AG08396 (cell line): ENCODE measurements at regions not wholly inside any gene's neighbourhood (a gene's known extent, or its start where the extent isn't known, plus 50 kb on each side); places are given as distances from the start of the nearest gene placed in this dataset.
"Not testable (repeated sequence)": the region's sequence is repeated elsewhere in the genome, so short reads cannot be mapped to it uniquely, and the experiment has no call there.

Experiments used
- DNase-seq: peaks from one replicate; pipeline ENCODE4 v3.0.0; 2012; ENCODE audit warnings: low spot score, mixed read lengths

GRCh38 chr18:38290229-38290628 is 724.6 kb upstream of the CELF4 start:
- DNase-seq = no peak

GRCh38 chr18:38284972-38285371 is 719.4 kb upstream of the CELF4 start:
- DNase-seq = no peak

GRCh38 chr18:38263066-38263465 is 697.5 kb upstream of the CELF4 start:
- DNase-seq = no peak

GRCh38 chr18:38262661-38263060 is 697.1 kb upstream of the CELF4 start:
- no peak for DNase-seq

GRCh38 chr18:38257661-38258060 is 692.1 kb upstream of the CELF4 start:
- DNase-seq = no peak

- no peak for DNase-seq
These were observed 690.8 kb upstream of the CELF4 start for GRCh38 chr18:38256366-38256765.

- DNase-seq = no peak
These were observed 685.4 kb upstream of the CELF4 start for GRCh38 chr18:38250971-38251370.

GRCh38 chr18:38244480-38244879 is 678.9 kb upstream of the CELF4 start:
- no peak for DNase-seq

GRCh38 chr18:38243291-38243690 is 677.7 kb upstream of the CELF4 start:
- DNase-seq = no peak

GRCh38 chr18:38241736-38242135 is 676.1 kb upstream of the CELF4 start:
- no peak for DNase-seq

- no peak for DNase-seq
These were observed 675.6 kb upstream of the CELF4 start for GRCh38 chr18:38241216-38241615.

- DNase-seq = no peak
These were observed 674.0 kb upstream of the CELF4 start for GRCh38 chr18:38239606-38240005.

- no peak for DNase-seq
These were observed 672.2 kb upstream of the CELF4 start for GRCh38 chr18:38237796-38238195.

GRCh38 chr18:38221476-38222100 is 656.0 kb upstream of the CELF4 start:
- no peak for DNase-seq

GRCh38 chr18:38198956-38199355 is 633.4 kb upstream of the CELF4 start:
- no peak for DNase-seq

GRCh38 chr18:38198526-38198925 is 632.9 kb upstream of the CELF4 start:
- DNase-seq = no peak

- no peak for DNase-seq
These were observed 620.9 kb upstream of the CELF4 start for GRCh38 chr18:38186491-38186890.

GRCh38 chr18:38174594-38174993 is 609.0 kb upstream of the CELF4 start:
- DNase-seq = no peak

GRCh38 chr18:38174173-38174572 is 608.6 kb upstream of the CELF4 start:
- no peak for DNase-seq

- no peak for DNase-seq
These were observed 605.2 kb upstream of the CELF4 start for GRCh38 chr18:38170845-38171244.

- DNase-seq = no peak
These were observed 602.0 kb upstream of the CELF4 start for GRCh38 chr18:38167623-38168022.

GRCh38 chr18:38153116-38153515 is 587.5 kb upstream of the CELF4 start:
- DNase-seq = not testable (repeated sequence)

GRCh38 chr18:38116716-38117115 is 551.1 kb upstream of the CELF4 start:
- no peak for DNase-seq

GRCh38 chr18:38115201-38115600 is 549.6 kb upstream of the CELF4 start:
- no peak for DNase-seq

GRCh38 chr18:38087538-38087937 is 521.9 kb upstream of the CELF4 start:
- DNase-seq = no peak
